Retinal pigment epithelial cell (primary cell): ENCODE measurements at regions not wholly inside any gene's neighbourhood (a gene's known extent, or its start where the extent isn't known, plus 50 kb on each side); places are given as distances from the start of the nearest gene placed in this dataset.

ENCODE experiments used
- DNase-seq: peaks from one replicate; pipeline ENCODE4 v3.0.0-alpha.2; 2010; ENCODE audit warnings: low read depth
- H3K4me3 ChIP-seq: 2 replicates; pipeline ENCODE4 v1.5.1; 2011; ENCODE audit warnings: mild to moderate bottlenecking, low read length, control low read depth, moderate library complexity
- CTCF ChIP-seq: conservative IDR thresholded peaks from 2 replicates; pipeline ENCODE4 v1.5.1; 2011; ENCODE audit warnings: low read depth, low read length, control low read depth, inconsistent platforms

- TF ChIP-seq CTCF: no peak
- peak overlapping the region; percentile 41 for H3K4me3 ChIP-seq
These were observed 170.5 kb downstream of the GPX5 start for GRCh38 chr6:28696167-28696566.

GRCh38 chr6:28696682-28697081 lies 171.0 kb downstream of the GPX5 start:
- H3K4me3 ChIP-seq: peak overlapping the region; percentile 41
- TF ChIP-seq CTCF: no peak
- DNase-seq: no peak

More at GRCh38 chr6:28696167-28696566, 170.5 kb downstream of the GPX5 start:
- DNase-seq: no peak

GRCh38 chr6:28707387-28708282 lies 182.0 kb downstream of the GPX5 start:
- no peak for DNase-seq
- no peak for TF ChIP-seq CTCF
- H3K4me3 ChIP-seq: no peak overlapping the region

GRCh38 chr6:28709478-28710349 lies 184.0 kb downstream of the GPX5 start:
- H3K4me3 ChIP-seq: peak overlapping the region; percentile 36
- DNase-seq: no peak
- TF ChIP-seq CTCF: no peak

GRCh38 chr6:28710466-28711191 lies 184.9 kb downstream of the GPX5 start:
- DNase-seq: no peak
- no peak overlapping the region for H3K4me3 ChIP-seq
- TF ChIP-seq CTCF: no peak

- no peak overlapping the region for H3K4me3 ChIP-seq
- no peak for TF ChIP-seq CTCF
- no peak for DNase-seq
These were observed 185.6 kb downstream of the GPX5 start for GRCh38 chr6:28711325-28711724.
